GM23248 (cell line): ENCODE measurements at regions not wholly inside any gene's neighbourhood (a gene's known extent, or its start where the extent isn't known, plus 50 kb on each side); places are given as distances from the start of the nearest gene placed in this dataset.

ENCODE experiments used
- EZH2 ChIP-seq: fragments of 200-600 bp; sonication (generic); IDR thresholded peaks from 2 replicates; pipeline ENCODE4 v1.6.1; 2018; ENCODE audit warnings: antibody characterized with exemption, mild to moderate bottlenecking; ENCODE audit not compliant: insufficient read depth, poor library complexity, severe bottlenecking
- EZH2phosphoT487 ChIP-seq: fragments of 200-600 bp; sonication (generic); IDR thresholded peaks from 2 replicates; pipeline ENCODE4 v1.6.1; 2018; ENCODE audit warnings: antibody characterized with exemption, moderate library complexity, mild to moderate bottlenecking, low read depth; ENCODE audit not compliant: insufficient read depth

DNA sequence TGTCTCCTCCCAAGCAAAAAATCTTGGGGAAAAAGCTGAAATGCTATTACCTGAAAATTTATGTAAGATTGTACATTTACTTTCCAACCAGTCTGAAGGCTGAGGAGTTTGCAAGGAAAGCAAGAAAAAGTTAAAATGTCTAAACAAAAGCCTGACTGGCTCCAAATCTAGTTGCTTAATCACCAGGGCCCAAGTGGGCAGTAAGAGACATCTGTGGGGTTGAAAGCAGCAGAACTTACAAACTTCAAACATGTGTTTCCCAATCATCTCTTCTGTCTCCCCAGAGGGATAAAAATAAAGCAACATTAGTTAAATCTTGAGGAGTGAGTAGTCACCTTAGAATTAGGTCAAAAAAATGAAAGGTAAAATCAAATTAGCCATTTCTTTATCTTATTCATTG, 98.6 kb downstream of the OGFRL1 start:
- no peak for TF ChIP-seq EZH2
- no peak for TF ChIP-seq EZH2phosphoT487
